Neutrophil (primary cell): ENCODE measurements at regions not wholly inside any gene's neighbourhood (a gene's known extent, or its start where the extent isn't known, plus 50 kb on each side); places are given as distances from the start of the nearest gene placed in this dataset.

ENCODE experiments used
- H3K27ac ChIP-seq: fragments of 200-600 bp; sonication (generic); 2 replicates; pipeline ENCODE4 v1.5.1; 2016; ENCODE audit warnings: mild to moderate bottlenecking, moderate library complexity
- H3K27me3 ChIP-seq: fragments of 200-600 bp; sonication (generic); 2 replicates; pipeline ENCODE4 v1.6.0; 2016; ENCODE audit warnings: mild to moderate bottlenecking
- H3K36me3 ChIP-seq: fragments of 200-600 bp; sonication (generic); 2 replicates; pipeline ENCODE4 v1.5.1; 2017
- H3K4me1 ChIP-seq, 2 experiments: fragments of 200-600 bp in 1 of 2; sonication (generic) in 1 of 2; 1 replicate in 1 of 2; 2 replicates in 1 of 2; pipeline versions ENCODE4 v1.5.1 to v1.6.1; 2013 to 2016; ENCODE audit warnings: low read depth in 1 of 2, low read length in 1 of 2, mild to moderate bottlenecking in 1 of 2, moderate library complexity in 1 of 2; ENCODE audit not compliant: control insufficient read depth in 1 of 2, insufficient read depth in 1 of 2
- H3K4me3 ChIP-seq, 2 experiments: fragments of 200-600 bp in 1 of 2; sonication (generic) in 1 of 2; 1 replicate in 1 of 2; 2 replicates in 1 of 2; pipeline ENCODE4 v1.5.1; 2013 to 2016; ENCODE audit warnings: low read depth in 1 of 2, low read length in 1 of 2, mild to moderate bottlenecking in 1 of 2, moderate library complexity in 1 of 2
- H3K9me3 ChIP-seq: fragments of 200-600 bp; sonication (generic); 2 replicates; pipeline ENCODE4 v1.5.1; 2016
- TF ChIP-seq, protein P1 (sequence below): fragments of 200-600 bp; sonication (generic); IDR thresholded peaks from 2 replicates; pipeline ENCODE4 v1.5.1; 2016; ENCODE audit warnings: antibody characterized with exemption

DNA sequence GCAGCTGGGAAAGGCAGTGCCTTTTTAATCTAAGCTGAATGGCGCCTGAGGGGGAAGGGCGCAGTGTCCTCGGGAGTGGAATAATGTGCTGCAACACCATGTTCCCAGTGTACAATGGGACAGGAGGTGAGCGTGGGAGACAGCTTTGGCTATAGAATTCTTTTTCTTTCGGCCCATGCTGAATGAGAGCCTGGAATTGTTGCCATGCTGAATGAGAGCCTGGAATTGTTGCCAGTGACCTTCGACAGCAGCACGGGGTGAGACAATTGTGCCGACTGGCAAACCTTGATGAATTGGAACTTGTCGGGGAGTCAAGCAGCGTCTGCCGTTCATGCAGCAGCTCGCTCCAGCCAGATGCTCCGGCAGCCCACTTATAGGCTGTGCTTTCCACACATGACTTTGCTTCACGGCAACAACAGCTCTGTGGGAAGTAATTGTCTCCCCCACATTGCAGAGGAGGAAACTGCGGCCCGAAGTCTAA is 141.4 kb upstream of the E2F8 start:
- TF ChIP-seq, protein P1, sequence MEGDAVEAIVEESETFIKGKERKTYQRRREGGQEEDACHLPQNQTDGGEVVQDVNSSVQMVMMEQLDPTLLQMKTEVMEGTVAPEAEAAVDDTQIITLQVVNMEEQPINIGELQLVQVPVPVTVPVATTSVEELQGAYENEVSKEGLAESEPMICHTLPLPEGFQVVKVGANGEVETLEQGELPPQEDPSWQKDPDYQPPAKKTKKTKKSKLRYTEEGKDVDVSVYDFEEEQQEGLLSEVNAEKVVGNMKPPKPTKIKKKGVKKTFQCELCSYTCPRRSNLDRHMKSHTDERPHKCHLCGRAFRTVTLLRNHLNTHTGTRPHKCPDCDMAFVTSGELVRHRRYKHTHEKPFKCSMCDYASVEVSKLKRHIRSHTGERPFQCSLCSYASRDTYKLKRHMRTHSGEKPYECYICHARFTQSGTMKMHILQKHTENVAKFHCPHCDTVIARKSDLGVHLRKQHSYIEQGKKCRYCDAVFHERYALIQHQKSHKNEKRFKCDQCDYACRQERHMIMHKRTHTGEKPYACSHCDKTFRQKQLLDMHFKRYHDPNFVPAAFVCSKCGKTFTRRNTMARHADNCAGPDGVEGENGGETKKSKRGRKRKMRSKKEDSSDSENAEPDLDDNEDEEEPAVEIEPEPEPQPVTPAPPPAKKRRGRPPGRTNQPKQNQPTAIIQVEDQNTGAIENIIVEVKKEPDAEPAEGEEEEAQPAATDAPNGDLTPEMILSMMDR = no peak
- no peak overlapping the region for H3K27ac ChIP-seq
- H3K4me1 ChIP-seq = no peaks in the 10 kb centered on the region
- H3K36me3 ChIP-seq = no peaks in the 10 kb centered on the region
- H3K4me3 ChIP-seq = no peak overlapping the region
- H3K27me3 ChIP-seq = peaks cover 68% of the 10 kb centered on the region
- no peaks in the 10 kb centered on the region for H3K9me3 ChIP-seq

DNA sequence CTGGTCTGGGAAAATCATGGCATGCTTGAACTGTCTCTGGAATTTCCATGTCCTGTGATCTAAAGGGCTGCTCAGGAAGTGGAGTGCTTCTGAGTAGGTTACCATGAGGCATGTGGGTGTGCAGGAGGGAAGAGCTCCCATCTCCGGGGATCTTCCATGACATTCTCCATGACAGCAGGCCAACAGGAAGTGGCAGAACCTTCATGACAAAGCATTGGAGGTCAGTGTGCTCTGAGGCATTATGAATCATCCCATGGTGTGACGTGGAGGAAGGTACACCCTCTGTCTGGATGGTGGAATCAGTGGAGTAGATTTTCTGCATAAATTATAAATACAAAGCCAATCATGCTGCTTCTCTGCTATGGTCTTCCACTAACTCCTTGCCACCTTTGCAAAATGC is 139.6 kb upstream of the E2F8 start:
- no peaks in the 10 kb centered on the region for H3K9me3 ChIP-seq
- no peaks in the 10 kb centered on the region for H3K36me3 ChIP-seq
- no peak overlapping the region for H3K4me3 ChIP-seq
- TF ChIP-seq, protein P1 = no peak
- H3K27ac ChIP-seq = no peak overlapping the region
- H3K4me1 ChIP-seq = no peaks in the 10 kb centered on the region
- peaks cover 70% of the 10 kb centered on the region for H3K27me3 ChIP-seq

DNA sequence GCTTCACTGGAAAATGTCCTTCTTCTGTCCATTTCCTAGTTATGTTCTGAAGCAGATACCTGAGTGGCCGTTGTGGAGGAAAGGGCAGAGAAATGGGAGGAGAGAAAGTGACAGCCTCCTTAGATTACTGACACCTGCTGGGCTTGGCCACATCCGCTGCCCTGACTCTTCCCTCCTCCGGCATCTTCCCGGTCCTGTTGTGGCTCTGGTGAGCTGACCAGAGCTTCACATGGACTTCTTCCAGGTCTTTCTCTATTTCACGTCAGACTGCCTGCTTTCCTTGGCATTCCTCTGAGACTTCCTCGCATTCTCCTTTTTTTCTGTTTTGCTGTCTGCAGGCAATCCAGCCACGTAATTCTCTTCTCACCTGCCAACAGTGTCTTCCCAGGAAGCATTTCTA is 138.7 kb upstream of the E2F8 start:
- peaks cover 73% of the 10 kb centered on the region for H3K27me3 ChIP-seq
- no peaks in the 10 kb centered on the region for H3K36me3 ChIP-seq
- H3K9me3 ChIP-seq = no peaks in the 10 kb centered on the region
- no peaks in the 10 kb centered on the region for H3K4me1 ChIP-seq
- TF ChIP-seq, protein P1 = no peak
- no peak overlapping the region for H3K4me3 ChIP-seq
- no peak overlapping the region for H3K27ac ChIP-seq

DNA sequence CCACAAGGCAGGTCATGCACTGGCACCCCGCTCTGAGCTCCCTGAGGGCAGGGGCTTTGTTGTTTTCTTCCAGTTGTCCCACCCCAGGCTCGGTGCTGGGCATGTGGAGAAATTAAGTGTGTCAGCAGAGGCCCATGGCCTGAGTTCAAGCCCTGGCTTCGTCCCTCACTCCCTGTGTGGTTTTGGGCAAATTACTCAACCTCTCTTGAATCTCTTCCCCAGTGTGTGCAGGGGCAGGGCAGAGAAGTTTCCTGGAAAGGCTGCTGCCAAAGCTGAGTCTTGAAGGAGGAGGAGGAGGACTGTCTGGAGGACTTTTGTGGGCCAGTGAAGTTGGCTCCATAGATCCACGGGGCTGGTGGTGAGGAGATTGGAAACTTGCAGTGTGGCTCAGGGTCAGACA is 138.1 kb upstream of the E2F8 start:
- H3K4me1 ChIP-seq = no peaks in the 10 kb centered on the region
- no peak overlapping the region for H3K4me3 ChIP-seq
- TF ChIP-seq, protein P1 = no peak
- no peak overlapping the region for H3K27ac ChIP-seq
- H3K27me3 ChIP-seq = peaks cover 68% of the 10 kb centered on the region
- no peaks in the 10 kb centered on the region for H3K36me3 ChIP-seq
- H3K9me3 ChIP-seq = no peaks in the 10 kb centered on the region

DNA sequence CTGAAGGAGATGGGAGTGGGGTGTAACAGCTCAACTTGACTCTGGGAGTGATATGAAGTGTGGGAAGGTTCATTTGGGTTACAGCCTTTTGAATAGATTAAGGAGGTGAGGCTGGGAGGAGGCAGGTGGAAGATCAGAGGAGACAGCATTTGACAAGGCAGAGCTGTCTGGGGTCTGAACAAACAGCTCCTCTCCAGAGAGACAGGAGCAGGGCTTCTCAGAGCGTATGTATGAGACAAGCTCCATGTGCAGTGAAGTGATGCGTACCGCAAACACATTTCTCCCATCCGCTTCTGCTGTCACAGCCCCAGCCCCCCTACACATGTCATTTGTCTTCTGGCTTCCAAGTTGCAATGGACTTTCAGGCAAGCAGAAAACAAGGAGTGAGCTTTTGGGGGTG is 137.1 kb upstream of the E2F8 start:
- H3K9me3 ChIP-seq = no peaks in the 10 kb centered on the region
- H3K36me3 ChIP-seq = no peaks in the 10 kb centered on the region
- no peaks in the 10 kb centered on the region for H3K4me1 ChIP-seq
- peaks cover 60% of the 10 kb centered on the region for H3K27me3 ChIP-seq
- H3K27ac ChIP-seq = no peak overlapping the region
- TF ChIP-seq, protein P1 = no peak
- H3K4me3 ChIP-seq = no peak overlapping the region

DNA sequence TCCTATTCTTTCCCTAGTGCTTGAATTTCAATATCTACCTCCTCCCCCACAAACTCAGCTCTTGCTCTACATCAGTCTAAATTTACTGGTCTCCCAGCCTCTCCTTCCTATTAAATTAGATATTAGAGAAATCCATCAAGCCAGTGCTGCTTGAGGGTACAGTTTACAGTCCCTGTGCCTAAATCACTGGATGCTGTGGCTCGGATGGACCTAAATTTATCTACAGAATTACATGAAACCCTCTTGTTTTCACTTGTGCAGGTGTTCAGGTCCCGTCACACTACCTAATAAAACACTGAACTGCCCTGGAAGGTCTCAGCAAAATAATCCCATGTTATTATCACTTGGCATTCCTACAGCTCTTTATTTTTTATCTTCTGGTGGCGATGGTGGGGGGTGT is 134.7 kb upstream of the E2F8 start:
- H3K9me3 ChIP-seq = no peaks in the 10 kb centered on the region
- H3K36me3 ChIP-seq = no peaks in the 10 kb centered on the region

More for the DNA sequence above, 134.7 kb upstream of the E2F8 start:
- no peak overlapping the region for H3K27ac ChIP-seq
- H3K4me1 ChIP-seq = no peaks in the 10 kb centered on the region
- peaks cover 46% of the 10 kb centered on the region for H3K27me3 ChIP-seq
- TF ChIP-seq, protein P1 = no peak
- no peak overlapping the region for H3K4me3 ChIP-seq
